ENCODE measurements at regions not wholly inside any gene's neighbourhood (a gene's known extent, or its start where the extent isn't known, plus 50 kb on each side); places are given as distances from the start of the nearest gene placed in this dataset.
"Not testable (repeated sequence)": the region's sequence is repeated elsewhere in the genome, so short reads cannot be mapped to it uniquely, and the experiment has no call there.

DNA sequence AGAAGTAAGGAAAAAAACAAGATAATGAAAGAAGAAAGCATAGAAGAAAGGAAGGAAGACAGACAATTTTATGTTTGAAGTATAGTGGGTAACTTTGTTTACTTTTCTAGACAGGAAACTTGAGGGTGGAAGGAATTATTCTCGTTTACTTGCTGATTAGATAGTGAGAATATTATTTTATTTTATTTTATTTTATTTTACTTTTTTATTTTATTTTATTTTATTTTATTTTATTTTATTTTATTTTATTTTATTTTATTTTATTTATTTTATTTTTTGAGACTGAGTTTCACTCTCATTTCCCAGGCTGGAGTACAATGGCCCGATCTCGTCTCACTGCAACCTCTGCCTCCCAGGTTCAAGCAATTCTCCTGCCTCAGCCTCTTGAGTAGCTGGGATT lies 623.1 kb upstream of the COX7C start:
- TF ChIP-seq, protein P1, sequence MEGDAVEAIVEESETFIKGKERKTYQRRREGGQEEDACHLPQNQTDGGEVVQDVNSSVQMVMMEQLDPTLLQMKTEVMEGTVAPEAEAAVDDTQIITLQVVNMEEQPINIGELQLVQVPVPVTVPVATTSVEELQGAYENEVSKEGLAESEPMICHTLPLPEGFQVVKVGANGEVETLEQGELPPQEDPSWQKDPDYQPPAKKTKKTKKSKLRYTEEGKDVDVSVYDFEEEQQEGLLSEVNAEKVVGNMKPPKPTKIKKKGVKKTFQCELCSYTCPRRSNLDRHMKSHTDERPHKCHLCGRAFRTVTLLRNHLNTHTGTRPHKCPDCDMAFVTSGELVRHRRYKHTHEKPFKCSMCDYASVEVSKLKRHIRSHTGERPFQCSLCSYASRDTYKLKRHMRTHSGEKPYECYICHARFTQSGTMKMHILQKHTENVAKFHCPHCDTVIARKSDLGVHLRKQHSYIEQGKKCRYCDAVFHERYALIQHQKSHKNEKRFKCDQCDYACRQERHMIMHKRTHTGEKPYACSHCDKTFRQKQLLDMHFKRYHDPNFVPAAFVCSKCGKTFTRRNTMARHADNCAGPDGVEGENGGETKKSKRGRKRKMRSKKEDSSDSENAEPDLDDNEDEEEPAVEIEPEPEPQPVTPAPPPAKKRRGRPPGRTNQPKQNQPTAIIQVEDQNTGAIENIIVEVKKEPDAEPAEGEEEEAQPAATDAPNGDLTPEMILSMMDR (IDR thresholded peaks at IDR 0.05): not testable (repeated sequence)
- TF ChIP-seq POLR2A, POLR2AphosphoS5 (IDR thresholded peaks at IDR 0.05): not testable (repeated sequence)

All from transverse colon (tissue), 4 donors.